DMS79 treated with DMSO at 0.1 percent for 48 hours (cell line): ENCODE measurements at regions not wholly inside any gene's neighbourhood (a gene's known extent, or its start where the extent isn't known, plus 50 kb on each side); places are given as distances from the start of the nearest gene placed in this dataset.

Experiments used
- DNase-seq: peaks from one replicate; lab custom pipeline; 2025; lab: John Stamatoyannopoulos, UW

DNA sequence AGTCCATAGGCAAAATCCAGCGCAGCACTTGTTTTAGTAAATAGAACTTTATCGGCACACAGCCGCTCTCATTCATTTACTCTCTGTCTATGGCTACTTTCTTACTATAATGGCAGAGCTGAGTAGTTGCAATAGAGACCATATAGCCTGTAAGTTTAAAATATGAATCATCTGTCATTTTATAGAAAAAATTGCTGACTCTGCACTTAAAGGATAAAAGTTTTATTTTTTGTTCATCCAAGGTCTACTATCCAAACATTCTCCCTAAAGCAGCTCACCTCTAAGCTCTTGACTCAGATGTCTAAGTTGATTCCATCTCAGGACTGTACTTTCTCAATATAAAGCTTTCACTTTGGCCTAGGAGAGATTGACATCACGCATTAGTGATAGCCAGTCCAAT is 825.7 kb downstream of the OLFM4 start:
- DNase-seq: no peak

DNA sequence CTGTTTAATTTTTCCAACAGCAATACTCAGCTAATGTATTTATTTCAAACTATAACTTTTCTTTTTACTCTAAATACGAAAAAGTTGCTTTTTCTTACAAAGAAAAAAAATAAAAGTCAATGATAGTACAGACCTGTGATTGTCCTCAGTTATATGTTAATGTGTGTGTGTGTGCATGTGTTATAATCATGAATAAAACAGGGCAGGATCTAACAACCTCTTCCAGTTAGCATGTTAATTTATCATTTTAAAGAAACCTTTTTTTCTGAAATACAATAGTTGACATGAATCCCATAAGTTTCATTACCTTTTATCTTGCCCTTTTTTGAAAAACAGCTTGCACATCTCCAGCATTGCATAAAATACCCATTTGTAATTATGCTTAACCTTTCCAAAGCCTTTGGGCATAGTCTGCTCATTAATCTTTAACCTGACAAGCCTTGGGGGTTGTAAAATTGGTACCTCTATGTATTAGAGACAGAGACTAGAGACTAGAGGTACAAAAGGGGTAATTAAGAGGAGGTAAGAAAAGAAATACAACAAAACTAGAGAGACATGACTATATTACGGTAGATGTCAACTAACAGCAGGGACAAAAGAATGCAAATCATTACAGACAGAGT is 828.1 kb downstream of the OLFM4 start:
- DNase-seq: no peak

- no peak for DNase-seq
These were observed 834.9 kb downstream of the OLFM4 start for GRCh38 chr13:53863520-53863919.

DNA sequence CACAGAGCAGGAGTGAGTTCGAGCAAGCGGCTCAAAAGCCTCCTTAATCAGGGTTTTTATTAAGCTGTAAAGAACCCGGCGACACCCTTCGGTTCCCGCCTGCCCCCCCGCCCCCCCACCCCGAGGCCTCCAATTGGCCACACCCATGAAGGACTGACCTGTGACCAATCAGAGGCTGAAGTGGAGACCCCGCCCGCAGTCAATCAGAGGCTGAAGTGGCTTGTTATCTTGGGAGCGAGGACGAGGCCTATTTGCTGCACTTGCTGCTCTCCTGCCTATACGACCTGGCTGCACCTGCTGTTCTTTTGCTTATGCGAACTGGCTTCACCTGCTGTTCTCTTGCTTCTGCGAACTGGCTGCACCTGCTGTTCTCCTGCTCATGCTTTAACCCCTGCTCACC is 844.9 kb downstream of the OLFM4 start:
- DNase-seq: no peak

- no peak for DNase-seq
These were observed 850.2 kb downstream of the OLFM4 start for GRCh38 chr13:53878861-53879260.

- DNase-seq: no peak
These were observed 857.4 kb downstream of the OLFM4 start for GRCh38 chr13:53885997-53886396.

DNA sequence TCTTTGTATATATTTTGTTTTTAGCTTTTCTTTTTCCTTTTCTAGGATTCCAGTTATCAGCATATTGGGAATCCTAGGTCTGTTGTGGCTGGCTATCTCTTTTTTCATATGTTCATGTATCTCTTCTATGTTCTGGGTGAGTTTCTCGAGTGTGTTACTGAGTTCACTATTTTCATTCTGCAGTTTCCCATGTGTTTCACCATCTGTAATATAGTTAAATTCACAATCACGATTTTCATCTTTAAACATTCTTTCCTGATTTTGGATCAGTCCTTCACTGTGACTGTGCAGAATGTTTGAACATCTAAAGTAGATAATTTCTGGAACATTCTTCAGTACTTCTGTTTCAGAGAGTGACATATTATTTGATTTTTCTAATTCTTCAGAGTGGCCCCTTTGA is 862.1 kb downstream of the OLFM4 start:
- DNase-seq: no peak

- no peak for DNase-seq
These were observed 873.0 kb downstream of the OLFM4 start for GRCh38 chr13:53901593-53901992.

DNA sequence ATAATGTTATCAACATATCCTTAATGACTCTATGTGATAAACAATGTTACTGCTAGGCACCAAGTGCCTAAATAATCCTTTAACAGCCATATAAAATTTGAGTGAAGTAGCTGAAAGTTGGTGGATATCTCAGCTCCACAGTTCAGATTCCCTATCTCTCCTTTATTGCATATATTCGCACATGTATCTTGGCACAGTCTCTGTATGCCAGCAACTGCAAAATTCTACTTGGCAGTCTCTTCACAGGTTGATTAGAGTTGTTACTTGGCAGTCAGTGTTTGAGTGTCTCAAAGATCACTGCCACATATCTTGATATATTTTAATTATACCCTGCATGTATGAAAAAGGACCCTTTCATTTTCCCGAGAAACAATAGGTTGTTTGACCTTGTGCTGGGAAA is 879.3 kb downstream of the OLFM4 start:
- DNase-seq: no peak

DNA sequence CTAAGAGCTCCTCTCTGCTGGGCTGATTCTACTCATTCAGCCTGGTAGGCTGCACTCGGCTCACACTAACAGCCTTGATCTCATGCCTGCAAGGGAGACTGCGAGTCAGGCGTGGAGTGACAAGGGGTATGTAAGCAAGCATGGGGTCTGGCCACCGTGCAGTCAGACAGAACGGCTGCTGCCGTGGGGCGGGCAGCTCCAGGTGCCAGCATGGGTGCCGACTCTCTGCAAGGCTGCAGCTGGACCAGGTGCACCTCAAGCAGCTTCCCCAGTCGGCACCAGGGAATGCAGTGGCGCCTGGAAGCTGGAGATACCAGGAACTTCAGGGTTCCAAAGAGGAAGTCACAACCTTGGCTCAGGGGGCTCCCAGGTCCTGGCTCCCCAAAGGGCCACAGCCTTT is 892.3 kb downstream of the OLFM4 start:
- DNase-seq: no peak

GRCh38 chr13:53921473-53921872 is 892.9 kb downstream of the OLFM4 start:
- DNase-seq: no peak

- no peak for DNase-seq
These were observed 913.1 kb downstream of the OLFM4 start for GRCh38 chr13:53941588-53942190.

GRCh38 chr13:53946500-53946899 is 917.9 kb downstream of the OLFM4 start:
- DNase-seq: no peak

DNA sequence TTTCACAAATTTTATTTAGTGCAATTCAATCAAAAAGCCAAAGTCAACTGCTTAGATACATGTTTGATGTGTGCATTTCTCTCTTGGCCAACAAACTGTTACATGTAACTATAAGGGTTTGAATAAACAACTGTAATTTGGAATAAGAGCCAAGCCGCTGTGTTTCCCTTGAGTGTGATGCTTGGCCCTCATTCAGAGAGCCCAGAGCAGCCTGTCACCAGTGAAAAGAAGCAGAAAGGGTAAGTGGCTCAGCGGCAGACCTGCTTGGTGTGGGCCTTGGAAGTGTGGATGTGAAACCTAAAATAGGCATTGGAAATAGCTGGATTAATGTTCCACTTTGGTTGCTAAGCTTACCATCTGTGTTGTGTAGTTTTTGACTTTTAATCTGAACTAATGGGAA is 924.6 kb downstream of the OLFM4 start:
- DNase-seq: no peak
